ENCODE measurements at regions not wholly inside any gene's neighbourhood (a gene's known extent, or its start where the extent isn't known, plus 50 kb on each side); places are given as distances from the start of the nearest gene placed in this dataset.
A peak's percentile ranks its signal among the peaks of the same experiment; 100 is the strongest.

GRCh38 chr4:72702948-72703347 lies 133.9 kb upstream of the ADAMTS3 start:
- no peak overlapping the region for H3K4me2 ChIP-seq (replicated peaks; ENCODE audit: low read depth, low read length, poor library complexity, severe bottlenecking)
- H3K9ac ChIP-seq (ENCODE audit: low read length), result no peak overlapping the region
- H3K4me1 Mint-ChIP-seq, result no peaks in the 10 kb centered on the region
- no peaks in the 10 kb centered on the region for H3K9me3 Mint-ChIP-seq (ENCODE audit: insufficient read depth)
- H4K20me1 ChIP-seq (ENCODE audit: control insufficient read depth, insufficient read depth, low read length, poor library complexity, severe bottlenecking), result no peaks in the 10 kb centered on the region
- no CpG with 5 or more reads among the region's 3 CpGs for WGBS (ENCODE audit: insufficient coverage)
- no peak overlapping the region for H3K4me3 ChIP-seq (ENCODE audit: control extremely low read depth in 1 of 5, extremely low read depth in 1 of 5, insufficient read depth in 1 of 5, low read depth in 2 of 5, low read length in 4 of 5)
- no peak for DNase-seq
- no peak overlapping the region for H3K4me3 Mint-ChIP-seq
- no peak overlapping the region for H3K27ac ChIP-seq (ENCODE audit: low read length in 2 of 2)
- peaks cover 3% of the 10 kb centered on the region for H3K27me3 Mint-ChIP-seq
- CTCF ChIA-PET, result interaction anchor here (1.1 kb wide), 1 partner anchor 317 kb away, joined by 3 read pairs; no protein-coding TSS in a partner anchor
- TF ChIP-seq CTCF (IDR thresholded peaks at IDR 0.05) (no peak), EZH2 (IDR thresholded peaks at IDR 0.05; ENCODE audit: borderline replicate concordance, insufficient read depth, low read depth, low read length, poor library complexity, severe bottlenecking) (no peak)
- H3K79me2 ChIP-seq (ENCODE audit: control insufficient read depth, insufficient read depth, low read length), result no peaks in the 10 kb centered on the region
- no peaks in the 10 kb centered on the region for H3K36me3 ChIP-seq (replicated peaks in 1 of 2; ENCODE audit: control extremely low read depth in 1 of 2, control insufficient read depth in 1 of 2, extremely low read depth in 1 of 2, insufficient read depth in 2 of 2, low read length in 1 of 2)
- no peaks in the 10 kb centered on the region for H3K4me1 ChIP-seq (ENCODE audit: control insufficient read depth in 2 of 2, insufficient read depth in 2 of 2, low read length in 2 of 2)
- H3K27me3 ChIP-seq (replicated peaks in 1 of 4; ENCODE audit: control extremely low read depth in 1 of 4, control insufficient read depth in 3 of 4, insufficient read depth in 4 of 4, low read length in 3 of 4), result no peaks in the 10 kb centered on the region
- intact Hi-C loops (cut with micrococcal nuclease), result loop anchor here (5.0 kb wide), 2 partner anchors 744 to 1429 kb away; no protein-coding TSS in a partner anchor
- H2AFZ ChIP-seq (ENCODE audit: insufficient read depth, low read depth, low read length, poor library complexity, severe bottlenecking), result no peak overlapping the region
- H3K27ac Mint-ChIP-seq, result no peak overlapping the region
- no peak for ATAC-seq (ENCODE audit: low read depth)
- POLR2A ChIA-PET, result no interaction called here
- H3K9me3 ChIP-seq (ENCODE audit: control extremely low read depth in 1 of 3, control insufficient read depth in 2 of 3, insufficient read depth in 1 of 3, low read length in 2 of 3), result no peaks in the 10 kb centered on the region

DNA sequence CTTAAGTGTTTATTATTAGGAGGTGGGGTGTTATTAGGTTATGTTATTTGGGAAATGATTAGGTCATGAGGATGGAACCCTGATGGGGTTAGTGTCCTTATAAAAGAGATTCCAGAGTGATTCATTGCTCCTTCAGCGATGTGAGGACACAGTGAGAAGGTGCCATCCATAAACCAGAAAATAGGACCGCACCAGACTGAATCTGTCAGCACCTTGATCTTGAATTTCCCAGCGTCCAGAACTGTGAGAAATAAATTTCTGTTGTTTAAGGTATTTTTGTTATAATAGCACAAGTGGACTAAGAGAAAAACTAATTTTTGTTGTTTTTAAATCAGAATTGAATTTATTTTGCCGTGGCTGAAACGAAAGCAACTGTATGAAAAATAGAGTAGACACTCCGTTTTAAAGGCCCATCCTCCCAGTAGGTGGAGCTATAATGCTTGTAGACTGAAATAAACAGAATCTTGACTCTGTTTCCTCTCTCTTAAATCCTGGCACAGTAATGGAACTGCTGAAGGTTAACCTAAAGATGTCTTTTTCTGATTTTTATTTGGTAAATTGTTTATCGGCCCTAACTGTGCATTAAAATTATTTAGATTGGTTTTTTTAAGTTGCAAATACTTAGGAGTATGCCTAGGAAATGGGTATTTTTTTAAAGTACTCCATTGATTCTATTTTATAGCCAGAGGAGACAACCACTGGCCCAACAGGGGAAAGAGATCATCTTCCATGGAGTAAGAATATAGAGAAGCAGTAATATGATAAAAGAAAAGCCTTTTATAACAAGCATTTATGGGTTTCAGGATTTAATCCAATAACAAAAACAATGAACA lies 133.2 kb upstream of the ADAMTS3 start:
- no peak overlapping the region for H3K27ac ChIP-seq (ENCODE audit: low read length in 2 of 2)
- no peaks in the 10 kb centered on the region for H3K9me3 ChIP-seq (ENCODE audit: control extremely low read depth in 1 of 3, control insufficient read depth in 2 of 3, insufficient read depth in 1 of 3, low read length in 2 of 3)
- no peak overlapping the region for H3K27ac Mint-ChIP-seq
- TF ChIP-seq CTCF (IDR thresholded peaks at IDR 0.05) (peak; percentile 57), EZH2 (IDR thresholded peaks at IDR 0.05; ENCODE audit: borderline replicate concordance, insufficient read depth, low read depth, low read length, poor library complexity, severe bottlenecking) (no peak)
- no peaks in the 10 kb centered on the region for H3K27me3 ChIP-seq (replicated peaks in 1 of 4; ENCODE audit: control extremely low read depth in 1 of 4, control insufficient read depth in 3 of 4, insufficient read depth in 4 of 4, low read length in 3 of 4)
- H3K79me2 ChIP-seq (ENCODE audit: control insufficient read depth, insufficient read depth, low read length), result no peaks in the 10 kb centered on the region
- no peaks in the 10 kb centered on the region for H3K4me1 ChIP-seq (ENCODE audit: control insufficient read depth in 2 of 2, insufficient read depth in 2 of 2, low read length in 2 of 2)
- ChIA-PET POLR2A (no interaction called here), CTCF (interaction anchor here (1.1 kb wide), 1 partner anchor 318 kb away, joined by 3 read pairs; no protein-coding TSS in a partner anchor)
- peak overlapping the region; percentile 51 for H3K4me2 ChIP-seq (replicated peaks; ENCODE audit: low read depth, low read length, poor library complexity, severe bottlenecking)
- H3K4me3 ChIP-seq (ENCODE audit: control extremely low read depth in 1 of 5, extremely low read depth in 1 of 5, insufficient read depth in 1 of 5, low read depth in 2 of 5, low read length in 4 of 5), result peak overlapping the region in 3 of 5 experiments; percentile 21 to 31 (median 29)
- no peaks in the 10 kb centered on the region for H3K36me3 ChIP-seq (replicated peaks in 1 of 2; ENCODE audit: control extremely low read depth in 1 of 2, control insufficient read depth in 1 of 2, extremely low read depth in 1 of 2, insufficient read depth in 2 of 2, low read length in 1 of 2)
- no peak for ATAC-seq (ENCODE audit: low read depth)
- H3K4me1 Mint-ChIP-seq, result no peaks in the 10 kb centered on the region
- no peaks in the 10 kb centered on the region for H3K9me3 Mint-ChIP-seq (ENCODE audit: insufficient read depth)
- WGBS (ENCODE audit: insufficient coverage), result 24% methylated on average over 3 of the region's 7 CpGs
- H3K9ac ChIP-seq (ENCODE audit: low read length), result peak overlapping the region; percentile 51
- peak; percentile 39 for DNase-seq
- peaks cover 3% of the 10 kb centered on the region for H3K27me3 Mint-ChIP-seq
- H4K20me1 ChIP-seq (ENCODE audit: control insufficient read depth, insufficient read depth, low read length, poor library complexity, severe bottlenecking), result no peaks in the 10 kb centered on the region
- intact Hi-C loops (cut with micrococcal nuclease), result loop anchor here (5.0 kb wide), 2 partner anchors 745 to 1430 kb away; no protein-coding TSS in a partner anchor
- H3K4me3 Mint-ChIP-seq, result peak overlapping the region; percentile 74
- peak overlapping the region; percentile 53 for H2AFZ ChIP-seq (ENCODE audit: insufficient read depth, low read depth, low read length, poor library complexity, severe bottlenecking)
